ENCODE measurements at regions not wholly inside any gene's neighbourhood (a gene's known extent, or its start where the extent isn't known, plus 50 kb on each side); places are given as distances from the start of the nearest gene placed in this dataset.

GRCh38 chr6:2454180-2454579, 208.8 kb upstream of the GMDS start:
- no peak for TF ChIP-seq CTCF (conservative IDR thresholded peaks at IDR 0.05; ENCODE audit: low read depth, low read length)
- no peak overlapping the region for H3K4me3 ChIP-seq (ENCODE audit: low read length)
- DNase-seq (ENCODE audit: low read depth), result no peak

GRCh38 chr6:2450546-2450945, 205.1 kb upstream of the GMDS start:
- DNase-seq (ENCODE audit: low read depth), result no peak
- H3K4me3 ChIP-seq (ENCODE audit: low read length), result no peak overlapping the region

GRCh38 chr6:2449572-2449940, 204.2 kb upstream of the GMDS start:
- H3K4me3 ChIP-seq (ENCODE audit: low read length), result no peak overlapping the region
- no peak for TF ChIP-seq CTCF (conservative IDR thresholded peaks at IDR 0.05; ENCODE audit: low read depth, low read length)
- no peak for DNase-seq (ENCODE audit: low read depth)

More at GRCh38 chr6:2450546-2450945, 205.1 kb upstream of the GMDS start:
- TF ChIP-seq CTCF (conservative IDR thresholded peaks at IDR 0.05; ENCODE audit: low read depth, low read length), result no peak

- peak; percentile 25 for DNase-seq (ENCODE audit: low read depth)
Measured at GRCh38 chr6:2448826-2449571, 203.6 kb upstream of the GMDS start.

GRCh38 chr6:2447931-2448330, 202.5 kb upstream of the GMDS start:
- no peak for DNase-seq (ENCODE audit: low read depth)
- no peak for TF ChIP-seq CTCF (conservative IDR thresholded peaks at IDR 0.05; ENCODE audit: low read depth, low read length)
- H3K4me3 ChIP-seq (ENCODE audit: low read length), result no peak overlapping the region

More at GRCh38 chr6:2448826-2449571, 203.6 kb upstream of the GMDS start:
- peak; percentile 78 for TF ChIP-seq CTCF (conservative IDR thresholded peaks at IDR 0.05; ENCODE audit: low read depth, low read length)
- peak overlapping the region; percentile 18 for H3K4me3 ChIP-seq (ENCODE audit: low read length)

GRCh38 chr6:2447318-2447920, 202.0 kb upstream of the GMDS start:
- no peak overlapping the region for H3K4me3 ChIP-seq (ENCODE audit: low read length)
- no peak for DNase-seq (ENCODE audit: low read depth)
- no peak for TF ChIP-seq CTCF (conservative IDR thresholded peaks at IDR 0.05; ENCODE audit: low read depth, low read length)
